ENCODE measurements at regions not wholly inside any gene's neighbourhood (a gene's known extent, or its start where the extent isn't known, plus 50 kb on each side); places are given as distances from the start of the nearest gene placed in this dataset.

GRCh38 chr14:61614693-61615092, 80.6 kb upstream of the HIF1A start:
- no peaks in the 10 kb centered on the region for H3K36me3 ChIP-seq (ENCODE audit: control insufficient read depth in 1 of 2, insufficient read depth in 2 of 2, low read length in 2 of 2)
- no peaks in the 10 kb centered on the region for H4K20me1 ChIP-seq (ENCODE audit: insufficient read depth)
- H3K27ac ChIP-seq (ENCODE audit: low read depth, low read length), result no peak overlapping the region
- no peak overlapping the region for H3K9ac ChIP-seq (ENCODE audit: low read length)
- intact Hi-C loops (cut with micrococcal nuclease), result no loop called here
- TF ChIP-seq, protein P1, sequence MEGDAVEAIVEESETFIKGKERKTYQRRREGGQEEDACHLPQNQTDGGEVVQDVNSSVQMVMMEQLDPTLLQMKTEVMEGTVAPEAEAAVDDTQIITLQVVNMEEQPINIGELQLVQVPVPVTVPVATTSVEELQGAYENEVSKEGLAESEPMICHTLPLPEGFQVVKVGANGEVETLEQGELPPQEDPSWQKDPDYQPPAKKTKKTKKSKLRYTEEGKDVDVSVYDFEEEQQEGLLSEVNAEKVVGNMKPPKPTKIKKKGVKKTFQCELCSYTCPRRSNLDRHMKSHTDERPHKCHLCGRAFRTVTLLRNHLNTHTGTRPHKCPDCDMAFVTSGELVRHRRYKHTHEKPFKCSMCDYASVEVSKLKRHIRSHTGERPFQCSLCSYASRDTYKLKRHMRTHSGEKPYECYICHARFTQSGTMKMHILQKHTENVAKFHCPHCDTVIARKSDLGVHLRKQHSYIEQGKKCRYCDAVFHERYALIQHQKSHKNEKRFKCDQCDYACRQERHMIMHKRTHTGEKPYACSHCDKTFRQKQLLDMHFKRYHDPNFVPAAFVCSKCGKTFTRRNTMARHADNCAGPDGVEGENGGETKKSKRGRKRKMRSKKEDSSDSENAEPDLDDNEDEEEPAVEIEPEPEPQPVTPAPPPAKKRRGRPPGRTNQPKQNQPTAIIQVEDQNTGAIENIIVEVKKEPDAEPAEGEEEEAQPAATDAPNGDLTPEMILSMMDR (IDR thresholded peaks at IDR 0.05 in 2 of 3, conservative IDR thresholded peaks at IDR 0.05 in 1 of 3; ENCODE audit: borderline replicate concordance in 1 of 3, insufficient read depth in 1 of 3, low read depth in 2 of 3, low read length in 2 of 3), result no peak
- TF ChIP-seq ATF3 (IDR thresholded peaks at IDR 0.05) (no peak), ZNF274 (IDR thresholded peaks at IDR 0.05; ENCODE audit: low read depth, low read length) (no peak), SRF (IDR thresholded peaks at IDR 0.05; ENCODE audit: low read depth) (no peak), REST (IDR thresholded peaks at IDR 0.05; ENCODE audit: low read depth) (no peak), ZFX (IDR thresholded peaks at IDR 0.05) (no peak), POLR2A (IDR thresholded peaks at IDR 0.05; ENCODE audit: borderline replicate concordance, extremely low read depth, insufficient read depth, insufficient read length) (no peak), SIN3A (IDR thresholded peaks at IDR 0.05; ENCODE audit: low read depth) (no peak), SP1 (IDR thresholded peaks at IDR 0.05; ENCODE audit: low read depth) (no peak), RAD21 (IDR thresholded peaks at IDR 0.05; ENCODE audit: low read depth) (no peak)
- TF ChIP-seq, protein P2, sequence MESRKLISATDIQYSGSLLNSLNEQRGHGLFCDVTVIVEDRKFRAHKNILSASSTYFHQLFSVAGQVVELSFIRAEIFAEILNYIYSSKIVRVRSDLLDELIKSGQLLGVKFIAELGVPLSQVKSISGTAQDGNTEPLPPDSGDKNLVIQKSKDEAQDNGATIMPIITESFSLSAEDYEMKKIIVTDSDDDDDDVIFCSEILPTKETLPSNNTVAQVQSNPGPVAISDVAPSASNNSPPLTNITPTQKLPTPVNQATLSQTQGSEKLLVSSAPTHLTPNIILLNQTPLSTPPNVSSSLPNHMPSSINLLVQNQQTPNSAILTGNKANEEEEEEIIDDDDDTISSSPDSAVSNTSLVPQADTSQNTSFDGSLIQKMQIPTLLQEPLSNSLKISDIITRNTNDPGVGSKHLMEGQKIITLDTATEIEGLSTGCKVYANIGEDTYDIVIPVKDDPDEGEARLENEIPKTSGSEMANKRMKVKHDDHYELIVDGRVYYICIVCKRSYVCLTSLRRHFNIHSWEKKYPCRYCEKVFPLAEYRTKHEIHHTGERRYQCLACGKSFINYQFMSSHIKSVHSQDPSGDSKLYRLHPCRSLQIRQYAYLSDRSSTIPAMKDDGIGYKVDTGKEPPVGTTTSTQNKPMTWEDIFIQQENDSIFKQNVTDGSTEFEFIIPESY (IDR thresholded peaks at IDR 0.05; ENCODE audit: extremely low read depth, insufficient replicate concordance, low read length), result no peak
- H3K9me2 ChIP-seq (ENCODE audit: insufficient read depth), result no peaks in the 10 kb centered on the region; the same call in 1 of the 2 replicates
- peaks cover 2 to 5% of the 10 kb centered on the region in 2 experiments; a peak in 2 of 4 replicates for H3K4me1 ChIP-seq (ENCODE audit: control insufficient read depth in 1 of 2, insufficient read depth in 2 of 2, low read length in 2 of 2)
- CTCF ChIA-PET, result no interaction called here
- no peak for DNase-seq (ENCODE audit: low read depth, low spot score)
- no TSS peak for BruUV-seq (replicated peaks)
- RAD21 ChIA-PET (ENCODE audit: low non-redundant PET in 1 of 2, low total read pairs in 2 of 2, uncharacterized antibody in 2 of 2, unreplicated experiment in 2 of 2), result no interaction called here
- H3K4me2 ChIP-seq (ENCODE audit: low read length), result no peak overlapping the region
- no peaks in the 10 kb centered on the region for H3K27me3 ChIP-seq (ENCODE audit: insufficient read depth, low read length)
- POLR2A ChIA-PET, result no interaction called here
- H3K79me2 ChIP-seq (ENCODE audit: insufficient read depth, low read length), result no peaks in the 10 kb centered on the region
- H3K4me3 ChIP-seq (replicated peaks in 1 of 2; ENCODE audit: low read depth in 1 of 2, low read length in 2 of 2), result no peak overlapping the region
- H3K9me3 ChIP-seq (ENCODE audit: control insufficient read depth in 1 of 2, insufficient read depth in 1 of 2, low read depth in 1 of 2, low read length in 2 of 2), result no peaks in the 10 kb centered on the region
- H2AFZ ChIP-seq (ENCODE audit: low read depth, low read length, poor library complexity, severe bottlenecking), result no peak overlapping the region
- no peak for ATAC-seq
